ENCODE measurements at regions not wholly inside any gene's neighbourhood (a gene's known extent, or its start where the extent isn't known, plus 50 kb on each side); places are given as distances from the start of the nearest gene placed in this dataset.

GRCh38 chr2:67867735-67868134, 195.1 kb downstream of the C1D start:
- H3K27ac ChIP-seq (ENCODE audit: low read depth in 1 of 2, low read length in 2 of 2), result no peak overlapping the region
- no peak overlapping the region for H3K4me3 ChIP-seq (ENCODE audit: low read depth in 1 of 3, low read length in 3 of 3)
- H3K4me1 ChIP-seq (ENCODE audit: control insufficient read depth in 4 of 4, insufficient read depth in 4 of 4, low read length in 3 of 4), result no peaks in the 10 kb centered on the region
- H3K36me3 ChIP-seq (ENCODE audit: control insufficient read depth in 4 of 4, insufficient read depth in 3 of 4, low read depth in 1 of 4, low read length in 3 of 4), result no peaks in the 10 kb centered on the region
- TF ChIP-seq HNF4A (conservative IDR thresholded peaks at IDR 0.05), result no peak
- TF ChIP-seq HNF4G (IDR thresholded peaks at IDR 0.05), result no peak
- TF ChIP-seq MAX (IDR thresholded peaks at IDR 0.05), result no peak
- TF ChIP-seq REST (IDR thresholded peaks at IDR 0.05), result no peak
- no peak for TF ChIP-seq RXRA (IDR thresholded peaks at IDR 0.05)
- TF ChIP-seq ZBTB33 (IDR thresholded peaks at IDR 0.05), result no peak
- TF ChIP-seq RAD21 (IDR thresholded peaks at IDR 0.05), result no peak
- no peak for TF ChIP-seq EGR1 (IDR thresholded peaks at IDR 0.05; ENCODE audit: low read depth in 2 of 2)
- TF ChIP-seq GABPA (IDR thresholded peaks at IDR 0.05 in 1 of 2, conservative IDR thresholded peaks at IDR 0.05 in 1 of 2), result no peak
- TF ChIP-seq JUND (IDR thresholded peaks at IDR 0.05), result no peak
- no peak for TF ChIP-seq SP1 (IDR thresholded peaks at IDR 0.05)
- no peak for TF ChIP-seq CTCF (IDR thresholded peaks at IDR 0.05; ENCODE audit: low read depth, low read length, missing input control)
- no peak for TF ChIP-seq NR2F2 (IDR thresholded peaks at IDR 0.05)
- TF ChIP-seq TAF1 (conservative IDR thresholded peaks at IDR 0.05), result no peak
- no peak for DNase-seq (ENCODE audit: low spot score)
- no peak overlapping the region for H3K9ac ChIP-seq (ENCODE audit: low read depth in 1 of 2, low read length in 2 of 2)
- H3K27me3 ChIP-seq (ENCODE audit: control insufficient read depth in 4 of 4, insufficient read depth in 4 of 4, low read length in 3 of 4), result peaks cover 0 to 2% (median 0%) of the 10 kb centered on the region in 4 donors
- H3K9me3 ChIP-seq (ENCODE audit: control insufficient read depth in 4 of 4, low read length in 3 of 4), result no peaks in the 10 kb centered on the region
- WGBS, result 75% methylated on average over 5 of the region's 5 CpGs

GRCh38 chr2:67871686-67872412, 191.0 kb downstream of the C1D start:
- TF ChIP-seq RXRA (IDR thresholded peaks at IDR 0.05), result no peak
- TF ChIP-seq FOXA2 (IDR thresholded peaks at IDR 0.05), result no peak
- no peak for TF ChIP-seq HNF4A (conservative IDR thresholded peaks at IDR 0.05)
- TF ChIP-seq NR2F2 (IDR thresholded peaks at IDR 0.05), result no peak
- no peak for TF ChIP-seq TAF1 (conservative IDR thresholded peaks at IDR 0.05)
- TF ChIP-seq RAD21 (IDR thresholded peaks at IDR 0.05), result no peak
- no peak for TF ChIP-seq GABPA (IDR thresholded peaks at IDR 0.05 in 1 of 2, conservative IDR thresholded peaks at IDR 0.05 in 1 of 2)
- no peak for TF ChIP-seq ZBTB33 (IDR thresholded peaks at IDR 0.05)
- TF ChIP-seq MAX (IDR thresholded peaks at IDR 0.05), result no peak
- no peak for TF ChIP-seq CTCF (IDR thresholded peaks at IDR 0.05; ENCODE audit: low read depth, low read length, missing input control)
- TF ChIP-seq HNF4G (IDR thresholded peaks at IDR 0.05), result no peak
- TF ChIP-seq ATF3 (IDR thresholded peaks at IDR 0.05), result no peak
- no peak for TF ChIP-seq JUND (IDR thresholded peaks at IDR 0.05)
- 66% methylated on average over 13 of the region's 13 CpGs for WGBS
- Histone ChIP-seq H3K4me1 (ENCODE audit: control insufficient read depth in 4 of 4, insufficient read depth in 4 of 4, low read length in 3 of 4) (no peaks in the 10 kb centered on the region), H3K9me3 (ENCODE audit: control insufficient read depth in 4 of 4, low read length in 3 of 4) (no peaks in the 10 kb centered on the region), H3K36me3 (ENCODE audit: control insufficient read depth in 4 of 4, insufficient read depth in 3 of 4, low read depth in 1 of 4, low read length in 3 of 4) (no peaks in the 10 kb centered on the region), H3K27me3 (ENCODE audit: control insufficient read depth in 4 of 4, insufficient read depth in 4 of 4, low read length in 3 of 4) (no peaks in the 10 kb centered on the region), H3K4me3 (ENCODE audit: low read depth in 1 of 3, low read length in 3 of 3) (no peak overlapping the region), H3K27ac (ENCODE audit: low read depth in 1 of 2, low read length in 2 of 2) (no peak overlapping the region), H3K9ac (ENCODE audit: low read depth in 1 of 2, low read length in 2 of 2) (no peak overlapping the region)
- DNase-seq (ENCODE audit: low spot score), result no peak
